Retina (tissue), 1 donor: ENCODE measurements at regions not wholly inside any gene's neighbourhood (a gene's known extent, or its start where the extent isn't known, plus 50 kb on each side); places are given as distances from the start of the nearest gene placed in this dataset.
"Not testable (repeated sequence)": the region's sequence is repeated elsewhere in the genome, so short reads cannot be mapped to it uniquely, and the experiment has no call there.

Experiments
- DNase-seq: peaks from one replicate; pipeline ENCODE4 v3.0.0-alpha.2; 2016

DNA sequence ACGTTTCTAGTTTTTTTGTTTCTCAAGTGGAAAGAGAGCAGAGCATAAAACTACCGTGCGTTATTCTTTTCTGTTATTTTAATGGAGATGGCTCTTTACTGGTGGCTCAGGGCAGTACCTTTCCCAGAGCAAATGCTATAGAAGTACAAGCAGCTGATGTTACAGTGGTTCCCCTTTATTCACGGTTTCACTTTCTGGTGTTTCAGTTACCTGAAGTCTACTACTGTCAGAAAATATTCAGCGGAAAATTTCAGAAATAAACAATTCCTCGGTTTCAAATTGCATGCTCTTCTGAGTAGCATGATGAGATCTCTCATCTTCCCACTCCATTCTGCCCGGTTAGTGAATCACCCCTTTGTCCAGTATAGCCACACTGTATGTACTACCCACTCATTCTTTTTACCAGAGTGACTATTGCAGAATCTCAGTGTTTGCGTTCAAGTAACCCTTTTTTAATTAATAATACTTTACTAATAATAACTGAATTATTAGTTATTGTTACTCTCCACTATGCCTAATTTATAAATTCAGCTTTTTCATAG, 597.5 kb upstream of the ROBO2 start:
- DNase-seq: no peak

DNA sequence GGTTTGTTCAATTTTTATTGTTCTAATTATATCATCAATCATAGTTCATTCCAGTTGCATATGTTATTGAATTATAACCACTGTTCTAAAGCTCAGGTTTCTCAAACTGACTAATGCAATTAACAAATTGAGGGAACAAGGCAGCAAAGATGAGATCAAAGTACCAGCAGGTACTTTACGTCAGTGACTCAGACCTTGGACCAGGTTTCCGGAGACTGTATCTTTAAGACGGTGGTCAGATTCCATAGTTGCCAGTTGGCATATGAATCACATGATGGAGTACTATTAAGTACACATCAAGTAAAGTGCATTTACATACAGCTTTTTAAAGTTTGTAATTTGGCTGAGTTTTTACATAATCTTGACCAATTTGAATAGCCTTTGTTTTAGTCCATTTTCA, 583.6 kb upstream of the ROBO2 start:
- no peak for DNase-seq

DNA sequence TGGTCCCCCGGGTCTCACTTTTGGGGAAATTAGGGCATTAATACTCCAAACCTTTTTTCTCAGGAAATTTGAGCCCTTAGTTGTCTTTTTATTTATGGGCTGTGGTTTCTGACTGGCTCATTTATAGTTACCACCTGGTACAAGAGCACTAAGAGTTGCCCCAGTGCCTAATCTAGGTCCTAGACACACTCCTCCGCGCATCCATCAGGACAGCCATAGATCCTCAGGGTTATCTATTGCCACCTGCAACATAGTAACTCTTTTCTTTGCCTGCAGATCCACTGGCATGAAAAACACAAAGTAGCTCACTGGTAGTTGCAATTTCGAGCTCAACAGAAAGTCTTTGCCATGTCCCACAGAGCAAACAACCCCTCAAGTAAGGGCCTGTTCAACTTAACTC, 576.4 kb upstream of the ROBO2 start:
- no peak for DNase-seq

DNA sequence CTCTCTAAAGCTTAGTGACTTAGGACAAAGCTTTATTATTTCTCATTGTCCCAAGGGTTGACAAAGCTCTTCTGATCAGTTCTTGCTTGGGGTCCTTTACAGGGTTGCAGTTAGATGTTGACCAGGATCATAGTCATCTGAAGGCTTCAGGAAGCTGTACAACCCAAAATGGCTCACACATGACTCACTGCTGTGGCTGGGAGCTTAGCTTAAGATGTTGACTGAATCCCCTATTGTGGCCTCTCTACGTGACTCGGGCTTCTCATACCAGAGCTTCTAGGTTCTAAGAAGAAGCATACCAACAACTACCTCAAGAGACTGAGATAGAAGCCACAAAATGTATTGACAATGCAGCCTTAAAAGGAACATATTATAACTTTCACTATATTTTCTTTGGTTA, 569.6 kb upstream of the ROBO2 start:
- DNase-seq: no peak

DNA sequence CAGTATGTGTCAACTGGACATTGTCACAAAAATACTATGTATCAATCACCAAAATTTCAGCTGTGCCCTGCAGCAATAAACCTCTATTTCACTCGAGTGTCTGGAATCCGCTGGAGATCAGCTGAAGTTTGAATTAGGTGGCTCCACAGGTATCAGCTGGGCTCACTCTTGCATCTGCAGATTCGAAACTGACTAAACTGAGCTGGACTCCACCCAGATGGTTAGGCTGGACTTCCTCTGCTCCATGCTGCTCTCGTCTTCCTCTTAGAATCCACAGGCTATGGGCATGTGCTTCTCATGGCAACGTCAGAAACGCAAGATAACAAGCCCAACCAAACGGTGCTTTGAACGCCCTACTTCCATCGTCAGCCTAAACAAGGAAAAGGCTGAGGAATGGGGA, 565.3 kb upstream of the ROBO2 start:
- no peak for DNase-seq

DNA sequence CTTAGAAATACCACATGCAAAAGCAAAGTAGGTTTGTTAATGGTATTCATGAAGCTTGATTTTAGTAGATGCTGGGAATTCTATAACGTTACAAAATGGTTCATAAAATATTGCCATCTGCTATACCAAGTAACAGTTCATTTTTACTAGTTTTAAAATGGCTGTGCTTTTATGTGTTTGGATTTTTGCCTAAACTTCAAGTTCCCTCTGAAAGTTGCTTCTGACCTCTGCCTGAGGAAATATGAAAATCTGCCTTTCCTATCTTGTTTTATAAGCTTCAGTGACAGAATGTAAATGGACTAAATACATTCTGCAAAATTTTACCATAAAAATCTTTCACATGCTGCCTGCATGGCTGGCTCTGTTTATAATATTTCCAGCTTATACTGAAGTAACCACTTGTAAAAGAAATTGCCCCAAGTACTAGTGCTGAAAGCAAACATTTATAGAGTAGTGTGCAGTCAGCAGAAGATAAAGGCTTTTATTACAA, 560.7 kb upstream of the ROBO2 start:
- no peak for DNase-seq

DNA sequence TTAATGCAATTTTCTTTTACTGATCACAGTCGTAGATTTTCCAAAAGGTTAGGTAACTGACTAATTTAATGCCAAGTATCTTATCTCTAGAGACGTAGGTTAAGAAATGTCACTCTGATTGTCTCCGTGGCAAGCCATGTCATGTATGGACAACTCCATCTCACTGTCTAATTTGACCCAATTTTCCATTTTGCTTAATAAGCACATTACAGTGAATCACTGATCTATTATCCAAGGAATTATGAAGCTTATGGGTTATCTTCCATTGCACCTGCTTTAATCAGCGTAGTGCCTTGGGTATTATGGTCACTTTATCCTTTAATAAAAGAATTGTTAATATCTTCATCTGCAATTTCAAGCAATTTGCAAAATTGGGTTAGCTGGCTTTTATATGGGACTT, 557.4 kb upstream of the ROBO2 start:
- no peak for DNase-seq

DNA sequence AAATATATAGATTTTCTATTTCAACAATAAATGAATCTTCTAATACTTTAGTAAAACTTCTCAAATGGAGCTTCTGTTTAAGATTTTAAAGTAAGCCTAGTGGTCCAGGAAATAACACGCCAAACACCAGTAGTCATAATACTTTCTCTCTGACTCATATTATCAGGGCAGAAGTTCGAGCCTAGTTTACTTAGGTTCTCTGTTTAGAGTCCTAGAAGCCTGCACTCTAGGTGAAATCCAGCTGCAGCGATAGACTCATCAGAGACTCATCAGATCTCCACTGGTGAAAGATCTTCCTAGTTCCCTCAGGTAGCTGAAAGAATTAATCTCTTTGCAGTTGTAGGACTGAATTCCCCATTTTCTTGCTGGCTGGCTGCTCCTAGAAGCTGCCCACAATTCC, 552.5 kb upstream of the ROBO2 start:
- DNase-seq: no peak

DNA sequence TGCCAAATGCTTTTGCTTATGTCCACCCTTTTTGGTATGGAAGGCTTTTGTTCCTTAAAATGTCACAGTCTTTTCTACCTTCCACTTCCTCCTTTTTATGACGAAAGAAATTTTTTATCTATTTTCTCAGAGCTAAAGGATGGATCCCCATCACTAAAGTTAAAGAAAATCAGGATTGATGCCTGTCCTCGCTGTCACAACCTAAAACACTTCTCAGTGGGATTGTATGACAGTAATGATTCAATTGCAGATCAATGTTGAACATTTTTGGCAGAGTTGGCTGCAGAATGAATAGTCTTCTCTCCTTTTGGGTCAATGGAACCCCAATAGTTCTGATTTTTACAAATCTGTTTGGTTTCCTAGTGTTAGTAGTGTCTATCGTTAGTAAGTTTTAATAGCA, 549.8 kb upstream of the ROBO2 start:
- no peak for DNase-seq

DNA sequence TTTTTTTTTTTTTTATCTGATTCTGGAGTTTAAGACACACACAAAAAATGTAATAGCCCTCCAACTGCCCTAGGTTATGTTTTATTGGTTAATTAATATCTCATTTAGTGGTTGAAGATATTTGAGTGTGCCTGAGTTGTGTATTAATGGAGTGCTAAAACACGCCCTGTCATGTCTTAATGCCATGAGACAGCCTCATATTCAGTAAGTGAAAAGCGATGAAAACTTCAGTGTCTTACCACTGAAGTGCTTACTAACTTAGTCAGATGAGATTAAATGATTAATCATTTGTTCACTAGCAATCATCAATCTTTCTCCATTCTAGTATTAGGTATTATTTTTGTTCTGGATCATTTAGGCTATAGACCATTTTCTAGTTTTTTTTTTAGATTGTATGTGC, 544.7 kb upstream of the ROBO2 start:
- no peak for DNase-seq

DNA sequence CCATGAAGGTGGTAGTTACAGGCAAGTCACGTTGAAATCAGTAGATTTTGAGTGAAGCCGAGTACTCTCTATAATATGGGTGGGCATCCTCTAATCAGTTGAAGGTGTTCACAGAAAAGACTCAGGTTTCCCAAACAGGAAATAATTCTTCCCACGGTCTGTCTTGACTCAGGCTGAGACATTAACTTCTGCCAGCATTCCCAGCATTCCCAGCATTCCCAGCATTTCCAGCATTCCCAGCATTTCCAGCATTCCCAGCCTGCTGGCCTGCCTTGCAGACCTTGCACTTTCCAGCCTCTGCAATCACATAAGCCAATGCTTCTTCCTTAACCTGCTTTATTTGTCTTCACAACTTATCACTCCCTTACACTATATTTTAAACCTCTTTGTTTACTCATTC, 542.3 kb upstream of the ROBO2 start:
- DNase-seq: no peak

DNA sequence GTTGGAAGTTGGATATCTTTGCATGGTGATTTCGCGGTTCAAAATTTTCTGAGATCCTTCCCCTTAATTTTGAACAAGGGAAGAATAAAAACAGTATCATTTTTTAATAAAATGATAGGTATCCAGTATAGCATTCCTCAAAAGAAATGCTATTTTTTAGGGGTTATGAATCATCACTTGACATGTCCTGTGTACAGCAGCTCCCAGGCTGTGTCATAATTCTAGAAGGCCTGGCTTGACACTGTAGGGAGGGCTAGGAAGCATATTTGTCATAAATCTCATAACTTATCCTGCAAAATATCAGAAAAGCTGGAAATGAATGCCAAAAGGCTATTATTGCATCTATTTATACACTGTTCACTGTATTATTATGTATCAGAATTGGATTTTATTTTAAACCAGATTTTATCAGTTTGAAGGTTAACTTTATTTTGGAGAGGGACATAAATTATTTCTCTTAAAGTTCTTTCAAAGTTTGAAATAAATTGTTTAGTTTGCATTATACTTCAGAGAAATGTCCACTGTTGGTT, 539.1 kb upstream of the ROBO2 start:
- no peak for DNase-seq

DNA sequence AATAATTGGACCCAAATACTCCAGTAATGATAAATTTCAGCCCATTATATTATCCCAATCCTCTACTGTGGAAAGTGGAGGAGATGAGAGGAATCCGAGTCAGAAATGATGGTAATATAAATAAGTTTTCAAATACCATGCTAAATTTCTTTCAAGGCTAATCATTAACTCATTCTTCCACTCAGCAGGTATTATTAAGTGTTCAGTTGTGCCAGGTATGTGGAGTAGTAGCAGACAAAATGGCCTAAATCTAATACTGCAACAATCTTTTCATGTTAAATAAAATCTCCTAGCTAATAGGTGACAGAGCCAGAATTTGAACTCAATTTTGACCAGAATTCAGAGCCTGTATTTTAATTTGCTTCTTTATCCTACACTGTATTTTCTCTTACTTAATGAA, 538.6 kb upstream of the ROBO2 start:
- DNase-seq: no peak

DNA sequence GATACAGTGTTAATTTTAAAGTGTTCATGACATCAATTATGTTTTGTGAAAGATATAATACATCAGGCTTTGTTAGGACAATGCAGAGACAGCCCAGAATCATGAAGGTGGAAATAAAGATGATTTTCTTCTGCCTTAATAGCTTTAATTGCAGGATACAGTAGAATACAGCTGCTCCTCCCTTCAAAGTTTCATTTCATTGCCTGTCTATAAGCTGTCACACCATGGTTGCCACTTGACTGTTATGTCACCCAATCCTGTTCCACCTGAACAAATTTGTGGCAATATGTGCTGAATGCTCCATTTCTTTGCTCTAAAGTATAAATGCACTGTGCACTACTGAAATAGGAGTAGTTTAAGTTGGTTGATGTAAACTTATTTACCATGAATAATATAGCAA, 537.8 kb upstream of the ROBO2 start:
- no peak for DNase-seq

DNA sequence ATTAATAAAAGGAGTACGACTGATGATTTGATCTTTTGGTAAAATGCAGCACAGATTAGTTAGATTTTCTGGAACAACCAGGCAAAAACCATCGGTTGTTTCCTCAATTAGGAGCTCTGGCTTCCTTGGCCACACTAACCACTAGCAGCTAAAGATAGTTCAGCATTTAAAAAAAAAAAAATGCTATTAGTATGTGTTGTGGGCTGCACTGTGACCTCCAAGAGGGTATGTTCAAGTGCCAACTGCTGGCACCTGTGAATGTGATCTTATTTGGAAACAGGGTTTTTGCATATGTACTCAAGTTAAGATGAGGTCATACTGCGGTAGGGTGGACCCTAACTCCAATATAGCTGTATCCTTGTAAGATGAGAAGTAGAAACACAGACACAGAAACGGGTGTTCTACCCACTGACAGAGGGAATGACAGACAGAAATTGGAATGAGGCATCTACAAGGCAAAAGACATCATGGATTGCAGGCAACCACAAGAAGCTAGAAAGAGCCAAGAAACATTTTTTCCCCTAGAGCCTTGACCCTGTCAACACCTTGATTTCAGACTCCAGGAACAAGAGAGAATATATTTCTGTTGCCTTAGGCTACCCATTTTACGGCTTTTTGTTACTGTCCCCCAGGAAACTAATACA, 534.6 kb upstream of the ROBO2 start:
- no peak for DNase-seq

DNA sequence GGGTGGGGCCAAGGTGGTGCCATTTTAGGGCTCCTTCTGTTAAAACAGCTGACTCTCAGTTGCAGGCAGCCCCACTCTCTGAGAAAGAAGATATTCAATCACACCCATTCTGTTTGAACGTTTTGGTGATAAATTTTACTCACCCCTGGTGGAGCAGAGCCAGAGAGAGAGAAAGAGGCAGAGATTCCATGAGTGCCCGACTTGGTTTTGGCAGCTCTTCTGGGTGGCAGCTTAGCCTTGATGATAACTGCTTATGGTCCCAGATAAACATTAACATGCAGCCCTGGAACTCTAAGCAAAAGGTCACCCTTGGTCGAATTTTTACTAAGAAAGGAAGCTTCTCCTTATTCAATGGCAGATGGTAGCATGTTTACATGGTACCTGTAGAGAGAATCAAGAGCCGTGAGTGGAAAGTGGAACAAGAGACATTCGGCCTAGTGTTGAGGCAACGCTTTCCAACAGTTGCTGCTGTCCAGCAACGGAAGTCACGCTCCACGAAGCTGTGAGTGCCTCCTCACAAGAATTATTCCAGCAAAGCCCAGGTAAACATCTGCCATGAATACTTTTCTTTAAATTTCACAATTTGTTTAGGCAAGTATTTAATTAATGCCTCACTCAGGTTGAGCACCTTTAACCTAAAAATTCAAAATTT, 530.6 kb upstream of the ROBO2 start:
- no peak for DNase-seq

DNA sequence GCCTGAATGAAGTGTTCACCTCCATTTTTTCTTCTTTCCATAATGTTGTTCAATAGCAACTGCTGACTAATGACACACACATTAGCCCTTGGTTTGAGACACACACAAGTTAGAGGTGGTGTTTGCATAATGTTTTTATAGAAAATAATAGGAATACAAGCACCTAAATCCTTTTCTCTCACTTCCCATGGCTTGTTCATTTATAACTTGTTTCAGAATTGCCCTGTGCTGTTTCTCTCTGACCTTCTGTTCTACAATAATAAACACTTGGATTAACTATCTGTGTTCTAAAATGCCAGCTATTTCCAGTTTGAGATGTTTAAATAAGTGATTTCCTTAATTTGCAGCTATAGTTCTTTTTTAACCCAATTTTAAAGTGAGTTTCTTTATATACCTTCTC, 525.1 kb upstream of the ROBO2 start:
- DNase-seq: no peak

DNA sequence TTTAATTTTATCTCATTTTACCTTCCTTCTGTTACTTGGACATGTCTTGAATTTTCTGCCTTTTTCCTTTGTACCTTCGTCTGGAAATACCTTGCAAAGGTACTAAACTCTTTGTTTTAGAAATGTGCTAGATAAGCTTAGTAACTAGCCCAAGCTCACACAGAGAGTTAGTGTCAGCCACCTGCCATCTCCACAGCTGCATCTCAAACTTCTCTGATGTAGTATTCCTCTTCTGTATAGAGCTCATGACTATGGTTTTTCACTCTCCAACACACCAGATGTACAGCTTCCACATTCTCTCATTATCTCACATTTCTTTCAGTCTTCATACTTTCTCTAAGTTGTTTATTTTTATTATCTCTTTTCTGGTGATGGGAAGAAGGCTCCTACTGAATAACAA, 516.6 kb upstream of the ROBO2 start:
- DNase-seq: no peak

DNA sequence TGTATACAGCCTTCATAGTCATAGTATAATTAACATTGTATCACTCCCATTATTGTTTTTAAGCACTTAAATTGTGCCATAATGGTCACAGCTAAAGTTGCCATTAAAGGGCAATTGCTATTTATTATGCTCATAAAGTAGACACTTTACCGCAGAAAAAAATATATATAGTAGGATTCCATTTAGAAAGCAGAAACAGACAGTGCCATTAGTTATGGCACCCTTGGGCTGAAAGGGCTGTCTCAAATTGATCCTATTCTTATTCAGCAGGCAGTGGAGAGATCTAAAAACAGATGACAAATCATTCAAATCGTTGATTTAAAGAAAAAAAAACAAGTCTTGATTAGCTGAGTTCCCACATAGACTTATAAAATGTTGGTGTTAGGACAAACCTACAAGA, 514.2 kb upstream of the ROBO2 start:
- DNase-seq: no peak

DNA sequence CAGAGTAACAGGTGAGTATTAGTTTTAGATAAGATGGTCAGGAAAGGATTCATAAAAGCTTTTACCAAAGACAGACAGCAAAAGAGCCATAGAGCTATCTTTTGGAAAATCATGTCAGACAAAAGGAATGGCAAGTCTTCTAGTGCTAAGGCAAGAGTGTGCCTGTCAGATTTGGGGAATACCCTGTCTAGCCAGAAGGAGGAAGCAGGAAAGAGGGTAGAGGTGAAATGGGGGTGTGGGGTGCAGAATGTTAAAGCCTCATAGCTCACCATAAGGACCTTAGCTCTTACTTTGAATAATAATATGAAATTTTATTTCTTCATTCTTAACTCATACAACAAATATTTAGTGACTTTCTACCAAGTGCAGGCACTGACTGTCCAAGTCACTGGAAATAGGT, 512.1 kb upstream of the ROBO2 start:
- no peak for DNase-seq

DNA sequence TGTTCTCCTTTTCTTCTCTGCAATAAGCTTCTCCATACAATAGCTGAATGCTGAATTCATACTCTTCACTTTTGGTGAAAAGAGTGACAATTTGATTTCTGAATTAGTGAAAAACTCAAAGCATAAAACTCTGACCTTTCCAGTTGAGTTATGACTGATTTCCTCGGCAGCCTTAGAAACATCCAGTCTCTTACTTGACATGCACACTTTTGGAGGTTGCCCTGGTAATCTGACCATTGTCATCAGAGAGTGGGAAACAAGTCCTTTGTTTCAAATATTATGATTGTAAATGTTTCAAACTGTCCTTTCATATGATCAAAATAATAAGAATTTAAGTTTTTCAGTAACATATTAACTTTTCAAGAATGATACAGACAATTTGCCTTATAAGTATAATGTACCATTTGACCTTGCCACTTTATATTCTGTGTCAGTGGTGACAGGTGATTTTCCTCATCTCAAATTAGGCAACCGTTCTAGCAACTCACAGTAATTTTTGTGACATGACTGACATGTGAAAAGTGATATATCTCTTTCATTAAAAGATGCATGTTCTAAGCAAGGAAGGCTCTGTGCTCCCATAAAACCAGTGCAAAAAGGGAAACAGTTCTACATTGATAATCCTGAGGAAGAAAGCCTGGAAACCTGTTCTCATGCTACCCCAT, 507.6 kb upstream of the ROBO2 start:
- no peak for DNase-seq

DNA sequence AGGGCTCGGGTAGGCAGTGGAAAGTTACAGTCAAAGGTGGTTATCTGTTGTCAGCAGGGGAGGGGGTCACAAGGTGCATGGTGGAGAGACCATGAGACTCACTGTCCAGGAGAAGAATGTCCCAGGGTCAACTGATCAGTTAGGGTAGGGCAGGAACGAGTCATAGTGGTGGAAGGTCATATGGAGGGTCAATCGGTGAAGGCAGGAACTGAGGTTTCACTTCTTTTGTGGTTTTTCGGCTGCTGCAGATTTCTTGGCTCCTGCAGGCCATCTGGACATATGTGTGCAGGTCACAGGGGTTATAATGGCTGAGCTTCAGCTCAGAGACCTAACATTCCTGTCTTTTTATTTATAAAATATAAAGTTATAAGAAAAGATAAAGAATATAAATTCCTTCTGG, 506.2 kb upstream of the ROBO2 start:
- not testable (repeated sequence) for DNase-seq

DNA sequence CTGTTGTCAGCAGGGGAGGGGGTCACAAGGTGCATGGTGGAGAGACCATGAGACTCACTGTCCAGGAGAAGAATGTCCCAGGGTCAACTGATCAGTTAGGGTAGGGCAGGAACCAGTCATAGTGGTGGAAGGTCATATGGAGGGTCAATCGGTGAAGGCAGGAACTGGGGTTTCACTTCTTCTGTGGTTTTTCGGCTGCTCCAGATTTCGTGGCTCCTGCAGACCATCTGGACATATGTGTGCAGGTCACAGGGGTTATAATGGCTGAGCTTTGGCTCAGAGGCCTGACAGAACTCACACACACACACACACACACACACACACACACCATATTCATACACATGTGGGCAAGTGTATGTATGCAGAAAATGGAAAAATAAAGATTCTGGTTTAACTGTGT, 502.0 kb upstream of the ROBO2 start:
- not testable (repeated sequence) for DNase-seq

DNA sequence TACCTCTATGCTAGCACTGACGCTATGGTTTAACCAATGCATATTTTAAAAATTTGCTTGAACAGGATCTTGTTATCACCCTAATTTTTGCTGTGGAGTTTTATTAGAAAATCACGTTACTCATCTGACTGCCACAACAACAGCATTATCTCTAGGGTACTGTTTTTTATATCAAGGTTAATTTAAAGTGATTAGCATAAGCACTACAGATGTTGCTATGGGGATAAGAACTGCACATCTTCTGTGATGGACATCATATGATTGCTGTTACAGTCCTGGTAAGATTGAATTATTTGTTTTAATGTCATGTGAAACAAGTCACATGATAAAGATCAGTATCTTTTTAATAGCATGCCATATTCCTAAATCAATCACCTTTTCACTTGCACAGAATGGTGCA, 492.2 kb upstream of the ROBO2 start:
- no peak for DNase-seq
